NCI-H1417 treated with DMSO at 0.1 percent for 48 hours (cell line): ENCODE measurements at regions not wholly inside any gene's neighbourhood (a gene's known extent, or its start where the extent isn't known, plus 50 kb on each side); places are given as distances from the start of the nearest gene placed in this dataset.
"Not testable (repeated sequence)": the region's sequence is repeated elsewhere in the genome, so short reads cannot be mapped to it uniquely, and the experiment has no call there.

Experiments used
- DNase-seq: peaks from one replicate; lab custom pipeline; 2025; lab: John Stamatoyannopoulos, UW

- no peak for DNase-seq
Measured at GRCh38 chr2:21332993-21333625, 209.3 kb downstream of the TDRD15 start.

- no peak for DNase-seq
Measured at GRCh38 chr2:21333684-21334083, 209.9 kb downstream of the TDRD15 start.

- no peak for DNase-seq
Measured at GRCh38 chr2:21346984-21347383, 223.2 kb downstream of the TDRD15 start.

- no peak for DNase-seq
Measured at GRCh38 chr2:21353879-21354679, 230.3 kb downstream of the TDRD15 start.

- no peak for DNase-seq
Measured at GRCh38 chr2:21356086-21356856, 232.5 kb downstream of the TDRD15 start.

- no peak for DNase-seq
Measured at GRCh38 chr2:21356857-21357255, 233.1 kb downstream of the TDRD15 start.

GRCh38 chr2:21358976-21359375 lies 235.2 kb downstream of the TDRD15 start:
- no peak for DNase-seq

GRCh38 chr2:21361384-21361783 lies 237.6 kb downstream of the TDRD15 start:
- DNase-seq, result no peak

- no peak for DNase-seq
Measured at GRCh38 chr2:21361957-21362486, 238.3 kb downstream of the TDRD15 start.

GRCh38 chr2:21363364-21363763 lies 239.6 kb downstream of the TDRD15 start:
- DNase-seq, result no peak

- no peak for DNase-seq
Measured at GRCh38 chr2:21367421-21367820, 243.7 kb downstream of the TDRD15 start.

- no peak for DNase-seq
Measured at GRCh38 chr2:21369787-21370186, 246.0 kb downstream of the TDRD15 start.

- no peak for DNase-seq
Measured at GRCh38 chr2:21371499-21372003, 247.8 kb downstream of the TDRD15 start.

GRCh38 chr2:21372654-21373053 lies 248.9 kb downstream of the TDRD15 start:
- DNase-seq, result no peak

GRCh38 chr2:21376864-21377263 lies 253.1 kb downstream of the TDRD15 start:
- DNase-seq, result no peak

- DNase-seq, result no peak
Measured at GRCh38 chr2:21379140-21379539, 255.4 kb downstream of the TDRD15 start.

- not testable (repeated sequence) for DNase-seq
Measured at GRCh38 chr2:21379668-21380067, 255.9 kb downstream of the TDRD15 start.

GRCh38 chr2:21381421-21381820 lies 257.7 kb downstream of the TDRD15 start:
- no peak for DNase-seq

- no peak for DNase-seq
Measured at GRCh38 chr2:21382701-21383520, 259.1 kb downstream of the TDRD15 start.

GRCh38 chr2:21386666-21387065 lies 262.9 kb downstream of the TDRD15 start:
- DNase-seq, result no peak

- no peak for DNase-seq
Measured at GRCh38 chr2:21392649-21393048, 268.9 kb downstream of the TDRD15 start.
